Endothelial cell of umbilical vein (primary cell): ENCODE measurements at regions not wholly inside any gene's neighbourhood (a gene's known extent, or its start where the extent isn't known, plus 50 kb on each side); places are given as distances from the start of the nearest gene placed in this dataset.

ENCODE experiments used
- BruUV-seq: library from RNA; stranded (reverse); fragments of 400-500 nt; replicated peaks from 2 replicates; lab custom pipeline; 2021; lab: Mats Ljungman, UMichigan
- CTCF ChIA-PET: fragments of 300-600, 350-600 bp; sonication (Branson Sonifier 250); formaldehyde crosslinking; loops from one replicate; lab custom pipeline; 2021; ENCODE audit warnings: antibody characterized with exemption, inconsistent platforms; lab: Charles Lee
- POLR2A ChIA-PET: fragments of 300-600, 350-600 bp; sonication (Branson Sonifier 250); formaldehyde crosslinking; loops from one replicate; lab custom pipeline; 2021; ENCODE audit warnings: antibody characterized with exemption, inconsistent platforms; lab: Charles Lee
- DNase-seq: peaks from one replicate; pipeline ENCODE4 v3.0.0-alpha.2; 2011; ENCODE audit warnings: low read depth, low spot score
- FAIRE-seq: peaks from 2 replicates; lab custom pipeline; 2011; peaks lifted over from hg19 to GRCh38; lab: Jason Lieb, UNC
- H2AFZ ChIP-seq: 2 replicates; pipeline ENCODE4 v1.6.0; 2012; ENCODE audit warnings: low read depth, low read length, control low read depth, inconsistent platforms
- H3K27ac ChIP-seq: 2 replicates; pipeline ENCODE4 v1.5.1; 2011; ENCODE audit warnings: low read depth, mild to moderate bottlenecking, control low read depth, low read length, moderate library complexity; ENCODE audit not compliant: insufficient read depth
- H3K27me3 ChIP-seq, 2 experiments: 2 replicates each; pipeline versions ENCODE4 v1.6.0 to v1.6.1; 2011; ENCODE audit warnings: low read length in 2 of 2, mixed read lengths in 1 of 2; ENCODE audit not compliant: control insufficient read depth in 2 of 2, insufficient read depth in 2 of 2
- H3K36me3 ChIP-seq, 2 experiments: 2 replicates in 1 of 2; 3 replicates in 1 of 2; pipeline ENCODE4 v1.5.1; 2011; ENCODE audit warnings: low read length in 2 of 2, mild to moderate bottlenecking in 1 of 2, moderate library complexity in 1 of 2; ENCODE audit not compliant: control insufficient read depth in 2 of 2, insufficient read depth in 2 of 2; ENCODE audit errors: extremely low read depth in 1 of 2
- H3K4me1 ChIP-seq: 3 replicates; pipeline ENCODE4 v1.5.1; 2011; ENCODE audit warnings: mild to moderate bottlenecking, low read length; ENCODE audit not compliant: control insufficient read depth, insufficient read depth; ENCODE audit errors: extremely low read depth
- H3K4me2 ChIP-seq: 2 replicates; pipeline ENCODE4 v1.6.1; 2011; ENCODE audit warnings: low read length, control low read depth, mixed read lengths; ENCODE audit not compliant: insufficient read depth
- H3K4me3 ChIP-seq, 3 experiments: fragments of 200-600 bp in 1 of 3; sonication (generic), shearing (Covaris generic) in 1 of 3; replicated peaks in 1 of 3; 2 replicates each; pipeline ENCODE4 v1.5.1; 2011 to 2016; ENCODE audit warnings: control low read depth in 3 of 3, low read length in 3 of 3, mild to moderate bottlenecking in 2 of 3, inconsistent platforms in 1 of 3, low read depth in 1 of 3, moderate library complexity in 1 of 3; ENCODE audit not compliant: insufficient read depth in 1 of 3
- H3K79me2 ChIP-seq: 2 replicates; pipeline ENCODE4 v1.6.0; 2012; ENCODE audit warnings: low read length, inconsistent platforms; ENCODE audit not compliant: control insufficient read depth, insufficient read depth
- H3K9ac ChIP-seq: replicated peaks from 2 replicates; pipeline ENCODE3; 2011; ENCODE audit warnings: low read length, control low read depth; ENCODE audit not compliant: insufficient read depth; ENCODE audit errors: extremely low read depth
- H3K9me1 ChIP-seq: replicated peaks from 3 replicates; pipeline ENCODE4 v1.6.0; 2011; ENCODE audit warnings: mild to moderate bottlenecking, low read length; ENCODE audit not compliant: control insufficient read depth, insufficient read depth; ENCODE audit errors: extremely low read depth
- H3K9me3 ChIP-seq: replicated peaks from 2 replicates; pipeline ENCODE4 v1.5.1; 2012; ENCODE audit warnings: low read length, inconsistent platforms; ENCODE audit not compliant: control insufficient read depth, insufficient read depth
- H4K20me1 ChIP-seq: replicated peaks from 2 replicates; pipeline ENCODE3; 2011; ENCODE audit warnings: mild to moderate bottlenecking, low read length; ENCODE audit not compliant: control insufficient read depth, insufficient read depth; ENCODE audit errors: extremely low read depth
- FOS ChIP-seq: IDR thresholded peaks from 2 replicates; pipeline ENCODE4 v1.6.1; 2011; ENCODE audit warnings: mild to moderate bottlenecking, low read length, moderate library complexity, borderline replicate concordance; ENCODE audit not compliant: insufficient read depth
- GATA2 ChIP-seq: IDR thresholded peaks from 2 replicates; pipeline ENCODE4 v1.7.0; 2011; ENCODE audit warnings: low read depth, mild to moderate bottlenecking, moderate library complexity, mixed read lengths, low read length; ENCODE audit not compliant: insufficient read length, insufficient read depth
- JUN ChIP-seq: IDR thresholded peaks from 2 replicates; pipeline ENCODE4 v1.6.1; 2011; ENCODE audit warnings: borderline replicate concordance, low read depth; ENCODE audit not compliant: insufficient read length, insufficient read depth
- MYC ChIP-seq: IDR thresholded peaks from one replicate; pipeline ENCODE4 v1.6.1; 2011; ENCODE audit warnings: mild to moderate bottlenecking, low read depth, low read length
- POLR2A ChIP-seq: IDR thresholded peaks from 2 replicates; pipeline ENCODE4 v1.6.1; 2012; ENCODE audit warnings: low read depth, mild to moderate bottlenecking, control low read depth, low read length
- POLR2AphosphoS5 ChIP-seq: IDR thresholded peaks from 2 replicates; pipeline ENCODE4 v1.6.1; 2012; ENCODE audit warnings: low read depth, mild to moderate bottlenecking, control low read depth, low read length, moderate library complexity; ENCODE audit not compliant: insufficient read depth
- dilution Hi-C: fragments of 300-500 bp; cut with MboI; formaldehyde crosslinking; loops from one replicate; pipeline ENCODE4 v1.15.0; 2019; ENCODE audit warnings: low sequenced_read_pairs; ENCODE audit not compliant: extremely low pct_ligation_motif_present
- intact Hi-C: fragments of 100-400 bp; cut with micrococcal nuclease; formaldehyde crosslinking; loops from one replicate; pipeline ENCODE4 v1.10.0; 2022
- TF ChIP-seq, protein P1 (sequence below): IDR thresholded peaks from 2 replicates; pipeline ENCODE4 v1.6.1; 2011; ENCODE audit not compliant: insufficient read depth, insufficient read length
- TF ChIP-seq, protein P2 (sequence below), 2 donors: IDR thresholded peaks; 1 replicate in 1 of 2; 2 replicates in 1 of 2; pipeline ENCODE4 v1.5.1; 2011; ENCODE audit warnings: low read length in 2 of 2, mild to moderate bottlenecking in 2 of 2, moderate library complexity in 2 of 2, control low read depth in 1 of 2, inconsistent platforms in 1 of 2, low read depth in 1 of 2; ENCODE audit not compliant: insufficient read depth in 1 of 2; ENCODE audit errors: extremely low read depth in 1 of 2

DNA sequence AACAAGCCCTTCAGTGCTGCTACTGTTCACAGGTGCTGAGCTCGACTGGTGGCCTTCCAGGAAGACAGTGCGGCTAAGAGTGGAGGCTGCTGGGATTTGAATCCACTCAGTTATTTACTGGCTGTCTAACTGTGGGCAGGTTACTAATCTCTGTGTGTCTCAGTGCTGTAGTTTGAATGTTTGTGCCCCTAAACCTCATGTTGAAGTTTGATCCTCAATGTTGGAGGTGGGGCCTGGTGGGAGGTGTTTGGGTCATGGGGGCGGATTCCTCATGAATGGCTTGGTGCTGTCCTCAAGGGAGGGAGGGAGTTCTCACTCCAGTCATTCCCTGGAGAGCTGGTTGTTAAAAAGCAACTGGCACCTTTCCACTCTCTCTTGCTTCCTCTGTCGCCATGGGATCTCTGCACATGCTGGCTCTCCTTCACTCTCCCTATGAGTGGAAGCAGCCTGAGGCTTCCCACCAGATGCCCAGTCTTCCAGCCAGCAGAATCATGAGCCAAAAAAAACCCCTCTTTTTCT lies 334.8 kb downstream of the RPS6KC1 start:
- Histone ChIP-seq H3K27me3 (no peaks in the 10 kb centered on the region), H3K9me3 (no peaks in the 10 kb centered on the region), H3K4me2 (no peak overlapping the region), H3K36me3 (no peaks in the 10 kb centered on the region), H3K27ac (no peak overlapping the region), H2AFZ (no peak overlapping the region), H3K9ac (no peak overlapping the region), H3K4me1 (no peaks in the 10 kb centered on the region), H3K9me1 (no peaks in the 10 kb centered on the region), H4K20me1 (no peaks in the 10 kb centered on the region), H3K4me3 (no peak overlapping the region), H3K79me2 (no peaks in the 10 kb centered on the region)
- dilution Hi-C loops (no loop called here), intact Hi-C loops (no loop called here)
- TF ChIP-seq MYC (no peak), POLR2AphosphoS5 (no peak), GATA2 (no peak), FOS (no peak), POLR2A (no peak), JUN (no peak)
- TF ChIP-seq, protein P1, sequence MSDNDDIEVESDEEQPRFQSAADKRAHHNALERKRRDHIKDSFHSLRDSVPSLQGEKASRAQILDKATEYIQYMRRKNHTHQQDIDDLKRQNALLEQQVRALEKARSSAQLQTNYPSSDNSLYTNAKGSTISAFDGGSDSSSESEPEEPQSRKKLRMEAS = no peak
- TF ChIP-seq, protein P2, sequence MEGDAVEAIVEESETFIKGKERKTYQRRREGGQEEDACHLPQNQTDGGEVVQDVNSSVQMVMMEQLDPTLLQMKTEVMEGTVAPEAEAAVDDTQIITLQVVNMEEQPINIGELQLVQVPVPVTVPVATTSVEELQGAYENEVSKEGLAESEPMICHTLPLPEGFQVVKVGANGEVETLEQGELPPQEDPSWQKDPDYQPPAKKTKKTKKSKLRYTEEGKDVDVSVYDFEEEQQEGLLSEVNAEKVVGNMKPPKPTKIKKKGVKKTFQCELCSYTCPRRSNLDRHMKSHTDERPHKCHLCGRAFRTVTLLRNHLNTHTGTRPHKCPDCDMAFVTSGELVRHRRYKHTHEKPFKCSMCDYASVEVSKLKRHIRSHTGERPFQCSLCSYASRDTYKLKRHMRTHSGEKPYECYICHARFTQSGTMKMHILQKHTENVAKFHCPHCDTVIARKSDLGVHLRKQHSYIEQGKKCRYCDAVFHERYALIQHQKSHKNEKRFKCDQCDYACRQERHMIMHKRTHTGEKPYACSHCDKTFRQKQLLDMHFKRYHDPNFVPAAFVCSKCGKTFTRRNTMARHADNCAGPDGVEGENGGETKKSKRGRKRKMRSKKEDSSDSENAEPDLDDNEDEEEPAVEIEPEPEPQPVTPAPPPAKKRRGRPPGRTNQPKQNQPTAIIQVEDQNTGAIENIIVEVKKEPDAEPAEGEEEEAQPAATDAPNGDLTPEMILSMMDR (IDR thresholded peaks at IDR 0.05; ENCODE audit: extremely low read depth in 1 of 2, insufficient read depth in 1 of 2, low read depth in 1 of 2, low read length in 2 of 2) = no peak
- ChIA-PET CTCF (interaction anchor here (1.0 kb wide), 1 partner anchor 9 kb away, joined by 3 read pairs; no protein-coding TSS in a partner anchor), POLR2A (no interaction called here)
- FAIRE-seq = no peak
- DNase-seq = no peak
- no TSS peak for BruUV-seq
